MM.1S (cell line): ENCODE measurements at regions not wholly inside any gene's neighbourhood (a gene's known extent, or its start where the extent isn't known, plus 50 kb on each side); places are given as distances from the start of the nearest gene placed in this dataset.

ENCODE experiments used
- DNase-seq: peaks from one replicate; pipeline ENCODE4 v3.0.0-alpha.2; 2015
- H2AFZ ChIP-seq: fragments of 300-600 bp; sonication (generic); 2 replicates; pipeline ENCODE4 v1.6.0; 2016; ENCODE audit warnings: antibody characterized with exemption, low read length
- H3F3A ChIP-seq: fragments of 300-600 bp; sonication (generic); 2 replicates; pipeline ENCODE4 v1.6.1; 2016; ENCODE audit warnings: mild to moderate bottlenecking, antibody characterized with exemption, low read length, moderate library complexity, mixed read lengths; ENCODE audit not compliant: insufficient read depth
- H3K27ac ChIP-seq: fragments of 300-600 bp; sonication (generic); 2 replicates; pipeline ENCODE4 v1.5.1; 2016; ENCODE audit warnings: mild to moderate bottlenecking, low read length
- H3K27me3 ChIP-seq: fragments of 300-600 bp; sonication (generic); replicated peaks from 2 replicates; pipeline ENCODE4 v1.6.0; 2016; ENCODE audit warnings: low read length; ENCODE audit not compliant: insufficient read depth
- H3K36me3 ChIP-seq: fragments of 300-600 bp; sonication (generic); replicated peaks from 2 replicates; pipeline ENCODE4 v1.6.1; 2016; ENCODE audit warnings: mild to moderate bottlenecking, low read length, mixed read lengths; ENCODE audit not compliant: insufficient read depth
- H3K4me1 ChIP-seq: fragments of 300-600 bp; sonication (generic); 2 replicates; pipeline ENCODE4 v1.6.1; 2016; ENCODE audit warnings: low read length, mixed read lengths
- H3K4me2 ChIP-seq: fragments of 300-600 bp; sonication (generic); 2 replicates; pipeline ENCODE4 v1.6.0; 2016; ENCODE audit warnings: low read depth, low read length
- H3K4me3 ChIP-seq: fragments of 300-600 bp; sonication (generic); 2 replicates; pipeline ENCODE4 v1.5.1; 2016; ENCODE audit warnings: low read length, mixed read lengths
- H3K79me2 ChIP-seq: fragments of 300-600 bp; sonication (generic); 2 replicates; pipeline ENCODE4 v1.6.1; 2016; ENCODE audit warnings: mixed run types, low read length, mixed read lengths
- H3K9ac ChIP-seq: fragments of 300-600 bp; sonication (generic); 2 replicates; pipeline ENCODE4 v1.6.1; 2016; ENCODE audit warnings: low read length, mixed read lengths
- H3K9me2 ChIP-seq: fragments of 300-600 bp; sonication (generic); replicated peaks from 2 replicates; pipeline ENCODE4 v1.6.1; 2016; ENCODE audit warnings: mild to moderate bottlenecking, low read length, mixed read lengths; ENCODE audit not compliant: insufficient read depth
- H3K9me3 ChIP-seq: fragments of 300-600 bp; sonication (generic); replicated peaks from 2 replicates; pipeline ENCODE4 v1.6.1; 2016; ENCODE audit warnings: mild to moderate bottlenecking, low read length, mixed read lengths; ENCODE audit not compliant: insufficient read depth
- H4K20me1 ChIP-seq: fragments of 300-600 bp; sonication (generic); 2 replicates; pipeline ENCODE4 v1.6.1; 2016; ENCODE audit warnings: mild to moderate bottlenecking, low read length, moderate library complexity, mixed read lengths; ENCODE audit not compliant: insufficient read depth
- CTCF ChIP-seq: fragments of 300-600 bp; sonication (generic); IDR thresholded peaks from 2 replicates; pipeline ENCODE4 v1.5.1; 2016; ENCODE audit warnings: antibody characterized with exemption, low read length, mixed read lengths
- EZH2 ChIP-seq: fragments of 300-600 bp; sonication (generic); optimal IDR thresholded peaks from 2 replicates; pipeline ENCODE3; 2017; ENCODE audit warnings: low read depth, mild to moderate bottlenecking, antibody characterized with exemption, low read length, mixed read lengths
- EZH2phosphoT487 ChIP-seq: fragments of 300-600 bp; sonication (generic); IDR thresholded peaks from 2 replicates; pipeline ENCODE4 v1.6.1; 2018; ENCODE audit warnings: antibody characterized with exemption, low read length

DNA sequence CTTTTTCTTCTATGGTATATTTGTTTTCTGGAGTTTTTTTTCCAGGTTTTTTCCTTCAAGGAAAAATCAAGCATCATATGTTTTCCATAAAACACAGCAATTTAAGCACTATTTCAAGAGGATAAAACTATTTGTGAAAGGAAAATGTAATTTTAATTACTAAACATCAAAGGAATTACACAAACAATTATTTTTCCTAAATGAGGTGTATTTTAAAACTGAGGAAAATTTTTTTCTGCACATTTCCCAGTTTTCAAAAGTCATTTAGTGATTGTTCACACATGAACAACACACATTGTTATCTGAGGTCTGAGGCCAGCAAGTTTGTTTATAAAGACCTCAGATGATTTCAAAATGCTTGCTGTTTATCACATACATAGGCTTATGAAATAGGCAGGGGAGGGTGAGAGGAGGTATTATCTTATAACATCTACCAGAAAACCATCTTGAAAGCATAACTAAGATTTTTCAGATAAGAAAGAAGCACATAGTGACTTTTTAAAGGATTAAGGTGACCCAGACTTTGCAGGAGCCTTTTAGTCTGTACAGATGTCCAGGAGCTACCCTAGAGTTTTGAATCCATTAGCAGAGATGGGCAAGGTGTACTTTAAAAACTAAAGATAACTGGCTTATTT, 381.6 kb downstream of the GJA1 start:
- Histone ChIP-seq H3K79me2 (no peaks in the 10 kb centered on the region), H3K4me2 (no peak overlapping the region), H3K27ac (no peak overlapping the region), H3K9ac (no peak overlapping the region), H3K4me1 (no peaks in the 10 kb centered on the region), H3K9me3 (no peaks in the 10 kb centered on the region), H3K9me2 (no peaks in the 10 kb centered on the region), H3K27me3 (no peaks in the 10 kb centered on the region), H3K36me3 (no peaks in the 10 kb centered on the region), H3K4me3 (no peak overlapping the region), H3F3A (no peaks in the 10 kb centered on the region), H4K20me1 (no peaks in the 10 kb centered on the region), H2AFZ (no peak overlapping the region)
- DNase-seq = no peak
- TF ChIP-seq EZH2phosphoT487 (no peak), CTCF (no peak), EZH2 (no peak)

DNA sequence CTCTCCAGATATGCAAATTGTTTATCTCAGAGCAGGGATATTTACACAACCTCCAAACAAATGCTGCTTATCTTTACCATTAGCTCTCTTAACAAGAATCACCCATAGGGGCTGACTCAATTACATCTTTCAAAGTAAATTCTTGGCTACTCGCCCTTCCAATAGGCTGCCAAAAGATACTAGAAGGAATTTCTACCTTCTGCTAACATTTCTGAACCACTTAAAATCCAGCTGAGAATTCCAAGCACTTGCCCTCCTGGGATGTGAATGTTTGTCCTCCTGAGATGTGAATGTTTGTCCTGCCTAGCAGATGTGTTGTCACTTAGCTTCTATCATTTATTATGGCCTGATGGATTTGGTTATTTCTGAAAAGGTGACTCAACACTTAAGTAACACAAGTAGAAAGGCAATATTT, 388.0 kb downstream of the GJA1 start:
- no peak overlapping the region for H3K4me3 ChIP-seq
- H3K4me1 ChIP-seq = no peaks in the 10 kb centered on the region
- no peak overlapping the region for H3K27ac ChIP-seq
- H4K20me1 ChIP-seq = no peaks in the 10 kb centered on the region
- TF ChIP-seq CTCF (no peak), EZH2phosphoT487 (no peak), EZH2 (no peak)
- H3K27me3 ChIP-seq = no peaks in the 10 kb centered on the region
- H2AFZ ChIP-seq = no peak overlapping the region
- H3K4me2 ChIP-seq = no peak overlapping the region
- H3K9ac ChIP-seq = no peak overlapping the region
- no peaks in the 10 kb centered on the region for H3F3A ChIP-seq
- no peak for DNase-seq
- H3K79me2 ChIP-seq = no peaks in the 10 kb centered on the region
- H3K36me3 ChIP-seq = no peaks in the 10 kb centered on the region
- H3K9me2 ChIP-seq = no peaks in the 10 kb centered on the region
- no peaks in the 10 kb centered on the region for H3K9me3 ChIP-seq

GRCh38 chr6:121826156-121826810, 390.8 kb downstream of the GJA1 start:
- Histone ChIP-seq H3K36me3 (no peaks in the 10 kb centered on the region), H3K9me3 (no peaks in the 10 kb centered on the region), H3K27ac (no peak overlapping the region), H3K9ac (no peak overlapping the region), H3F3A (no peaks in the 10 kb centered on the region), H3K4me1 (no peaks in the 10 kb centered on the region), H3K79me2 (no peaks in the 10 kb centered on the region), H3K4me3 (no peak overlapping the region), H3K4me2 (no peak overlapping the region), H3K9me2 (no peaks in the 10 kb centered on the region), H4K20me1 (no peaks in the 10 kb centered on the region), H2AFZ (no peak overlapping the region), H3K27me3 (no peaks in the 10 kb centered on the region)
- no peak for TF ChIP-seq EZH2
- no peak for TF ChIP-seq EZH2phosphoT487
- no peak for TF ChIP-seq CTCF
- DNase-seq = no peak
